ENCODE measurements at regions not wholly inside any gene's neighbourhood (a gene's known extent, or its start where the extent isn't known, plus 50 kb on each side); places are given as distances from the start of the nearest gene placed in this dataset.

DNA sequence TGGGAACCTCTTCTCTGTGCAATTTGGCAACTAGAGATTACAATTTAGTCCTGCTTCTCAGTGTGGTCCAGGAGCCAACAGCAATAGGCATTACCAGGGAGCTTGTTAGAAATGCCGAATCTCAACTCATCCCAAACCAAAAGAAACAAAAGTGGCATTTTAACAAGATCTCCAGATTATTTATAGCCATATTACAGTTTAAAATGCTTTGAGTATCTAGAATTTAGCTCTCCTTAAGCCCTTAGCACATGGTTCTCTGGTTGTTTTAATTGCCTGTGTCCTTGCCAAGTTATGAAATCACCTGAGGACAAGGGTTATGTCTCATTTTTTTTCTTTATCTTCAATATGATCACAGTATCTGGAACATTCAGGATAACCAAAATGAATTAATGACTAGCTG, 51.6 kb upstream of the TAS2R1 start:
- TF ChIP-seq TAF1 (IDR thresholded peaks at IDR 0.05; ENCODE audit: low read depth) (no peak), RAD21 (conservative IDR thresholded peaks at IDR 0.05) (no peak), EP300 (conservative IDR thresholded peaks at IDR 0.05; ENCODE audit: poor library complexity, severe bottlenecking) (no peak), MXI1 (conservative IDR thresholded peaks at IDR 0.05; ENCODE audit: poor library complexity, severe bottlenecking) (no peak), EZH2 (IDR thresholded peaks at IDR 0.05; ENCODE audit: borderline replicate concordance, insufficient read depth, low read length, poor library complexity, severe bottlenecking) (no peak)
- TF ChIP-seq, protein P1, sequence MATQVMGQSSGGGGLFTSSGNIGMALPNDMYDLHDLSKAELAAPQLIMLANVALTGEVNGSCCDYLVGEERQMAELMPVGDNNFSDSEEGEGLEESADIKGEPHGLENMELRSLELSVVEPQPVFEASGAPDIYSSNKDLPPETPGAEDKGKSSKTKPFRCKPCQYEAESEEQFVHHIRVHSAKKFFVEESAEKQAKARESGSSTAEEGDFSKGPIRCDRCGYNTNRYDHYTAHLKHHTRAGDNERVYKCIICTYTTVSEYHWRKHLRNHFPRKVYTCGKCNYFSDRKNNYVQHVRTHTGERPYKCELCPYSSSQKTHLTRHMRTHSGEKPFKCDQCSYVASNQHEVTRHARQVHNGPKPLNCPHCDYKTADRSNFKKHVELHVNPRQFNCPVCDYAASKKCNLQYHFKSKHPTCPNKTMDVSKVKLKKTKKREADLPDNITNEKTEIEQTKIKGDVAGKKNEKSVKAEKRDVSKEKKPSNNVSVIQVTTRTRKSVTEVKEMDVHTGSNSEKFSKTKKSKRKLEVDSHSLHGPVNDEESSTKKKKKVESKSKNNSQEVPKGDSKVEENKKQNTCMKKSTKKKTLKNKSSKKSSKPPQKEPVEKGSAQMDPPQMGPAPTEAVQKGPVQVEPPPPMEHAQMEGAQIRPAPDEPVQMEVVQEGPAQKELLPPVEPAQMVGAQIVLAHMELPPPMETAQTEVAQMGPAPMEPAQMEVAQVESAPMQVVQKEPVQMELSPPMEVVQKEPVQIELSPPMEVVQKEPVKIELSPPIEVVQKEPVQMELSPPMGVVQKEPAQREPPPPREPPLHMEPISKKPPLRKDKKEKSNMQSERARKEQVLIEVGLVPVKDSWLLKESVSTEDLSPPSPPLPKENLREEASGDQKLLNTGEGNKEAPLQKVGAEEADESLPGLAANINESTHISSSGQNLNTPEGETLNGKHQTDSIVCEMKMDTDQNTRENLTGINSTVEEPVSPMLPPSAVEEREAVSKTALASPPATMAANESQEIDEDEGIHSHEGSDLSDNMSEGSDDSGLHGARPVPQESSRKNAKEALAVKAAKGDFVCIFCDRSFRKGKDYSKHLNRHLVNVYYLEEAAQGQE (IDR thresholded peaks at IDR 0.05; ENCODE audit: borderline replicate concordance) = no peak
- TF ChIP-seq, protein P2, sequence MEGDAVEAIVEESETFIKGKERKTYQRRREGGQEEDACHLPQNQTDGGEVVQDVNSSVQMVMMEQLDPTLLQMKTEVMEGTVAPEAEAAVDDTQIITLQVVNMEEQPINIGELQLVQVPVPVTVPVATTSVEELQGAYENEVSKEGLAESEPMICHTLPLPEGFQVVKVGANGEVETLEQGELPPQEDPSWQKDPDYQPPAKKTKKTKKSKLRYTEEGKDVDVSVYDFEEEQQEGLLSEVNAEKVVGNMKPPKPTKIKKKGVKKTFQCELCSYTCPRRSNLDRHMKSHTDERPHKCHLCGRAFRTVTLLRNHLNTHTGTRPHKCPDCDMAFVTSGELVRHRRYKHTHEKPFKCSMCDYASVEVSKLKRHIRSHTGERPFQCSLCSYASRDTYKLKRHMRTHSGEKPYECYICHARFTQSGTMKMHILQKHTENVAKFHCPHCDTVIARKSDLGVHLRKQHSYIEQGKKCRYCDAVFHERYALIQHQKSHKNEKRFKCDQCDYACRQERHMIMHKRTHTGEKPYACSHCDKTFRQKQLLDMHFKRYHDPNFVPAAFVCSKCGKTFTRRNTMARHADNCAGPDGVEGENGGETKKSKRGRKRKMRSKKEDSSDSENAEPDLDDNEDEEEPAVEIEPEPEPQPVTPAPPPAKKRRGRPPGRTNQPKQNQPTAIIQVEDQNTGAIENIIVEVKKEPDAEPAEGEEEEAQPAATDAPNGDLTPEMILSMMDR (IDR thresholded peaks at IDR 0.05; ENCODE audit: poor library complexity, severe bottlenecking) = no peak
- no peaks in the 10 kb centered on the region for H3K9me2 ChIP-seq (ENCODE audit: insufficient read depth, low read length)
- no peaks in the 10 kb centered on the region for H3K79me2 ChIP-seq (replicated peaks; ENCODE audit: insufficient read depth, low read length)
- H3K4me2 ChIP-seq (ENCODE audit: low read length) = no peak overlapping the region
- no peaks in the 10 kb centered on the region for H3F3A ChIP-seq (ENCODE audit: insufficient read depth, low read length, poor library complexity, severe bottlenecking)
- H3K36me3 ChIP-seq (ENCODE audit: insufficient read depth, low read length) = no peaks in the 10 kb centered on the region
- H3K4me3 ChIP-seq (ENCODE audit: low read length) = no peak overlapping the region
- H3K9me3 ChIP-seq (ENCODE audit: low read length) = peaks cover 4% of the 10 kb centered on the region
- H3K9ac ChIP-seq (ENCODE audit: low read length) = no peak overlapping the region
- no peaks in the 10 kb centered on the region for H3K27me3 ChIP-seq (ENCODE audit: insufficient read depth, low read depth, low read length)
- no peaks in the 10 kb centered on the region for H4K20me1 ChIP-seq (ENCODE audit: insufficient read depth)
- H3K27ac ChIP-seq (ENCODE audit: low read length) = no peak overlapping the region
- H2AFZ ChIP-seq (ENCODE audit: low read depth, low read length) = no peak overlapping the region

Small RNA genes lying in the stretch of these regions (small RNA-seq; reads per million reads assigned to genes)
- gene AC034229.5 (0 reads per million in 3 experiments), gene AC034229.6 (0 reads per million in 3 experiments), gene AC091905.3 (0 to 0.08 (median 0) reads per million in 3 experiments), gene AC091905.4 (0 reads per million in 3 experiments), gene RNA5SP177 (0 reads per million in 3 experiments)

Measured in neural cell (in vitro differentiated cells).